ENCODE measurements at regions not wholly inside any gene's neighbourhood (a gene's known extent, or its start where the extent isn't known, plus 50 kb on each side); places are given as distances from the start of the nearest gene placed in this dataset.

DNA sequence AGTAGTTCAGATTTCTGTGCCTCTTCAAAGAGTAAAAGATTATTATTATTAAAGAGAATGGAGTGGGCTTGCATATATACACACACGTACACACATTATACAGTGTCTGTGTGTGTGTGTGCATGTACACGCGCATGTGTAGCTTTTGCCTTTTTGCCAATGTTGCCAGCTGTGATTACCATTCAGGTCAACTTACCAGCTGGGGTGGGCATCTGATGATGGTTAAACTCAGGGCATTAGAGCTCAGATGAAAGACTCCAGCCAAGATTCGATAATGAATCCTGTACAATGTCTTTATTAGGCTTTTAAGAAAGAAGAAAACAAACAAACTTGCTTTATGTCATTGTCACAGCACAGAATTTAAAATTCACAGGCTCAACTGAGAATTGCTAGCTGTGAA lies 296.5 kb upstream of the DMAC1 start:
- Histone ChIP-seq H3K4me3 (ENCODE audit: insufficient read length, low read depth) (no peak overlapping the region), H3K27me3 (ENCODE audit: insufficient read depth, insufficient read length) (no peaks in the 10 kb centered on the region), H3K9me3 (ENCODE audit: insufficient read depth, low read length) (no peaks in the 10 kb centered on the region), H3K36me3 (ENCODE audit: insufficient read depth, insufficient read length, low read length) (no peaks in the 10 kb centered on the region), H3K9ac (ENCODE audit: insufficient read length, low read depth) (no peak overlapping the region), H3K4me1 (ENCODE audit: insufficient read depth, insufficient read length) (no peaks in the 10 kb centered on the region)
- DNase-seq (ENCODE audit: low read depth, low spot score), result no peak
- TF ChIP-seq YY1 (IDR thresholded peaks at IDR 0.05; ENCODE audit: insufficient read depth, insufficient read length) (no peak), ZNF274 (IDR thresholded peaks at IDR 0.05; ENCODE audit: low read depth, low read length) (no peak), SUZ12 (IDR thresholded peaks at IDR 0.05; ENCODE audit: extremely low read depth, insufficient read depth, insufficient read length) (no peak)

- no peaks in the 10 kb centered on the region for H3K4me1 ChIP-seq (ENCODE audit: insufficient read depth, insufficient read length)
- H3K4me3 ChIP-seq (ENCODE audit: insufficient read length, low read depth), result no peak overlapping the region
- no peaks in the 10 kb centered on the region for H3K36me3 ChIP-seq (ENCODE audit: insufficient read depth, insufficient read length, low read length)
- no peaks in the 10 kb centered on the region for H3K27me3 ChIP-seq (ENCODE audit: insufficient read depth, insufficient read length)
- DNase-seq (ENCODE audit: low read depth, low spot score), result no peak
- H3K9me3 ChIP-seq (ENCODE audit: insufficient read depth, low read length), result no peaks in the 10 kb centered on the region
- TF ChIP-seq ZNF274 (IDR thresholded peaks at IDR 0.05; ENCODE audit: low read depth, low read length) (no peak), YY1 (IDR thresholded peaks at IDR 0.05; ENCODE audit: insufficient read depth, insufficient read length) (no peak), SUZ12 (IDR thresholded peaks at IDR 0.05; ENCODE audit: extremely low read depth, insufficient read depth, insufficient read length) (no peak)
- H3K9ac ChIP-seq (ENCODE audit: insufficient read length, low read depth), result no peak overlapping the region
Measured at GRCh38 chr9:8095672-8096086, 296.1 kb upstream of the DMAC1 start.

DNA sequence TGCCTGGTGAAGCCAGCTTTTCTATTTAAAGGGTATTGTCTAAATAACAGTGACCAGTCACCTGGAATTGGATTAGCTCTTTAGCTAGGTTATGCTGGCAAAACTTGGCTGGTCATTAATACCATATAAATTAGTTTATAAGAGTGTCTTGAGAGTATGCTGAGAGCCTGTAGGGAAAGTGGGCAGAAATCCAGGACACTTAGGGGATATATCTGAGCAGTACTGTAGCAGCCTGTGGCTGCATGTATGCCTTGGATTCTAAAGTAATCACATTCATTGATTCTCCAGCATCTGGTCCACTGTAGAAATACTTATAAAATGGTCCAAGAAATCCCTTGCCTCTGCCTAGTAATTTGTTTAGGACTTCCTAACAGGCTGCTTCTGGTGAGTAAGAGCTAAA lies 288.9 kb upstream of the DMAC1 start:
- Histone ChIP-seq H3K36me3 (ENCODE audit: insufficient read depth, insufficient read length, low read length) (no peaks in the 10 kb centered on the region), H3K4me1 (ENCODE audit: insufficient read depth, insufficient read length) (no peaks in the 10 kb centered on the region), H3K27me3 (ENCODE audit: insufficient read depth, insufficient read length) (no peaks in the 10 kb centered on the region), H3K9ac (ENCODE audit: insufficient read length, low read depth) (no peak overlapping the region), H3K9me3 (ENCODE audit: insufficient read depth, low read length) (no peaks in the 10 kb centered on the region), H3K4me3 (ENCODE audit: insufficient read length, low read depth) (no peak overlapping the region)
- TF ChIP-seq YY1 (IDR thresholded peaks at IDR 0.05; ENCODE audit: insufficient read depth, insufficient read length) (no peak), SUZ12 (IDR thresholded peaks at IDR 0.05; ENCODE audit: extremely low read depth, insufficient read depth, insufficient read length) (no peak), ZNF274 (IDR thresholded peaks at IDR 0.05; ENCODE audit: low read depth, low read length) (no peak)
- DNase-seq (ENCODE audit: low read depth, low spot score), result no peak

DNA sequence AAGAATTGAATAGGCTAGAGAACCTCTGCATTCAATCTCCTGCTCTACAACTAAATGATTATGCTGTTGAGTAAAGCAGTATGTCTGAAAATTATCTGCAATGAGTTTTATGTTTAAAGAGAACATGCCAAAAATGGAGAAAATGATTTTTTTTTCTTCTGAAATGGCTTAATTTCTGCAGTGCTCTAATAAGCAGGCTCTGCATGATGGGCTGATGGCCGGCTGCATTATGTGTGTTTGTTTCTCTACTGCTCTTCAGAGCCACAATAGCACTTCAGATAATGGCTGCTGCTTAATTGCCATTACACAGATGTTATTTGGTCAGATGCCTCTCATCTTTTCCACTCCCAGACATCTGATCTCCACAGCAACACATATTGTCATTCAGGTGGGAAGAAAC lies 286.4 kb upstream of the DMAC1 start:
- Histone ChIP-seq H3K4me3 (ENCODE audit: insufficient read length, low read depth) (no peak overlapping the region), H3K9ac (ENCODE audit: insufficient read length, low read depth) (no peak overlapping the region), H3K4me1 (ENCODE audit: insufficient read depth, insufficient read length) (no peaks in the 10 kb centered on the region), H3K27me3 (ENCODE audit: insufficient read depth, insufficient read length) (no peaks in the 10 kb centered on the region), H3K36me3 (ENCODE audit: insufficient read depth, insufficient read length, low read length) (no peaks in the 10 kb centered on the region), H3K9me3 (ENCODE audit: insufficient read depth, low read length) (no peaks in the 10 kb centered on the region)
- DNase-seq (ENCODE audit: low read depth, low spot score), result no peak
- TF ChIP-seq SUZ12 (IDR thresholded peaks at IDR 0.05; ENCODE audit: extremely low read depth, insufficient read depth, insufficient read length), result no peak
- no peak for TF ChIP-seq ZNF274 (IDR thresholded peaks at IDR 0.05; ENCODE audit: low read depth, low read length)

GRCh38 chr9:8078641-8079140 lies 279.1 kb upstream of the DMAC1 start:
- no peak for TF ChIP-seq SUZ12 (IDR thresholded peaks at IDR 0.05; ENCODE audit: extremely low read depth, insufficient read depth, insufficient read length)
- no peak for TF ChIP-seq ZNF274 (IDR thresholded peaks at IDR 0.05; ENCODE audit: low read depth, low read length)
- no peak for TF ChIP-seq YY1 (IDR thresholded peaks at IDR 0.05; ENCODE audit: insufficient read depth, insufficient read length)
- Histone ChIP-seq H3K4me1 (ENCODE audit: insufficient read depth, insufficient read length) (no peaks in the 10 kb centered on the region), H3K36me3 (ENCODE audit: insufficient read depth, insufficient read length, low read length) (no peaks in the 10 kb centered on the region), H3K9ac (ENCODE audit: insufficient read length, low read depth) (no peak overlapping the region), H3K9me3 (ENCODE audit: insufficient read depth, low read length) (no peaks in the 10 kb centered on the region), H3K4me3 (ENCODE audit: insufficient read length, low read depth) (no peak overlapping the region), H3K27me3 (ENCODE audit: insufficient read depth, insufficient read length) (no peaks in the 10 kb centered on the region)
- DNase-seq (ENCODE audit: low read depth, low spot score), result no peak

DNA sequence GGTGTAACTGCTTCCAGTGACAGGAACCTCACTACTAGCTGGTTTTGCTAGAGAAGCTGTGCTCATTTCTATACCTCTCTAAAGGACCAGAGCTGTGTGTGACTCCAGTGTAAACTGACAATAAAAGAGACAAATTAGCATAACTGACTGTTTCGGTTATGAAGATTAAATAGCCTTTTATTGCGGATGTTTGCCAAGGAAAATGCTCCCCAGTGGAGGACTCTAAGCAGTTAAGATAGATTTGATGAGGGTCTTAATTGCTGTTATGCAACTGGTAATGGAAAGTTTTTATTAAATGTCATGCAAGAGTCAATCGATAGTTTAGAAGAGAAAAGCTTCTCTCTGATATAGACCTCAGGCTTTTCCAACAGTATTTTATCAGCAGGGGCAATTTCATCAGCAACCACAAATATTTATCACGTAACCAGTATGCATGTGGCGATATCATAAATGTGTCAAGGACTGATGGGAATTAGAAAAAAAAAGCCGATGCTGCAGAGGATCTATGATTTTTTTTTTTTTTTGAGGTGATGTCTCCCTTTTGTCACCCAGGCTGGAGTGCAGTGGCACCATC lies 275.2 kb upstream of the DMAC1 start:
- TF ChIP-seq SUZ12 (IDR thresholded peaks at IDR 0.05; ENCODE audit: extremely low read depth, insufficient read depth, insufficient read length) (no peak), YY1 (IDR thresholded peaks at IDR 0.05; ENCODE audit: insufficient read depth, insufficient read length) (no peak), ZNF274 (IDR thresholded peaks at IDR 0.05; ENCODE audit: low read depth, low read length) (no peak)
- H3K4me1 ChIP-seq (ENCODE audit: insufficient read depth, insufficient read length), result no peaks in the 10 kb centered on the region
- no peak overlapping the region for H3K4me3 ChIP-seq (ENCODE audit: insufficient read length, low read depth)
- no peaks in the 10 kb centered on the region for H3K27me3 ChIP-seq (ENCODE audit: insufficient read depth, insufficient read length)
- H3K9me3 ChIP-seq (ENCODE audit: insufficient read depth, low read length), result no peaks in the 10 kb centered on the region
- H3K9ac ChIP-seq (ENCODE audit: insufficient read length, low read depth), result no peak overlapping the region
- H3K36me3 ChIP-seq (ENCODE audit: insufficient read depth, insufficient read length, low read length), result no peaks in the 10 kb centered on the region
- no peak for DNase-seq (ENCODE audit: low read depth, low spot score)

GRCh38 chr9:8071445-8071798 lies 271.8 kb upstream of the DMAC1 start:
- DNase-seq (ENCODE audit: low read depth, low spot score), result no peak
- Histone ChIP-seq H3K27me3 (ENCODE audit: insufficient read depth, insufficient read length) (no peaks in the 10 kb centered on the region), H3K4me3 (ENCODE audit: insufficient read length, low read depth) (no peak overlapping the region)

More at GRCh38 chr9:8071445-8071798, 271.8 kb upstream of the DMAC1 start:
- no peak for TF ChIP-seq YY1 (IDR thresholded peaks at IDR 0.05; ENCODE audit: insufficient read depth, insufficient read length)
- no peak for TF ChIP-seq SUZ12 (IDR thresholded peaks at IDR 0.05; ENCODE audit: extremely low read depth, insufficient read depth, insufficient read length)
- TF ChIP-seq ZNF274 (IDR thresholded peaks at IDR 0.05; ENCODE audit: low read depth, low read length), result no peak
- H3K36me3 ChIP-seq (ENCODE audit: insufficient read depth, insufficient read length, low read length), result no peaks in the 10 kb centered on the region
- no peaks in the 10 kb centered on the region for H3K4me1 ChIP-seq (ENCODE audit: insufficient read depth, insufficient read length)
- H3K9me3 ChIP-seq (ENCODE audit: insufficient read depth, low read length), result no peaks in the 10 kb centered on the region
- H3K9ac ChIP-seq (ENCODE audit: insufficient read length, low read depth), result no peak overlapping the region
